H1 (cell line): ENCODE measurements at regions not wholly inside any gene's neighbourhood (a gene's known extent, or its start where the extent isn't known, plus 50 kb on each side); places are given as distances from the start of the nearest gene placed in this dataset.

Source experiments
- CTCF ChIA-PET: fragments of 300-600 bp; sonication (Branson Sonifier 250); formaldehyde crosslinking; loops from one replicate; lab custom pipeline; 2021; ENCODE audit not compliant: partially characterized antibody; lab: Charles Lee
- POLR2A ChIA-PET: fragments of 300-600 bp; sonication (Branson Sonifier 250); formaldehyde crosslinking; loops from one replicate; lab custom pipeline; 2021; ENCODE audit warnings: inconsistent platforms; ENCODE audit not compliant: partially characterized antibody; lab: Charles Lee
- DNase-seq, 2 experiments: peaks; one replicate each; pipeline versions ENCODE4 v3.0.0 to v3.0.0-alpha.2; 2010 to 2022; ENCODE audit warnings: low spot score in 2 of 2, low read depth in 1 of 2, mixed read lengths in 1 of 2
- FAIRE-seq: peaks from 2 replicates; lab custom pipeline; 2011; peaks lifted over from hg19 to GRCh38; lab: Jason Lieb, UNC
- H2AFZ ChIP-seq: 2 replicates; pipeline ENCODE4 v1.8.1; 2012; ENCODE audit warnings: low read length, inconsistent platforms
- H2AK5ac ChIP-seq: 2 replicates; pipeline ENCODE4 v1.6.1; 2013; ENCODE audit warnings: low read depth, low read length
- H2BK120ac ChIP-seq: replicated peaks from 2 replicates; pipeline ENCODE3; 2013; ENCODE audit warnings: low read depth, low read length, inconsistent platforms
- H2BK12ac ChIP-seq: 2 replicates; pipeline ENCODE4 v1.6.1; 2013; ENCODE audit warnings: low read depth, low read length
- H2BK15ac ChIP-seq: 2 replicates; pipeline ENCODE4 v1.6.1; 2013; ENCODE audit warnings: low read length
- H2BK20ac ChIP-seq: 2 replicates; pipeline ENCODE4 v1.6.1; 2013; ENCODE audit warnings: low read length
- H2BK5ac ChIP-seq: 2 replicates; pipeline ENCODE4 v1.6.1; 2013; ENCODE audit warnings: low read depth, low read length
- H3K14ac ChIP-seq: 2 replicates; pipeline ENCODE4 v1.6.1; 2013; ENCODE audit warnings: inconsistent platforms; ENCODE audit not compliant: insufficient read length
- H3K18ac ChIP-seq: 2 replicates; pipeline ENCODE4 v1.6.1; 2013; ENCODE audit warnings: low read length; ENCODE audit errors: extremely low read depth
- H3K23ac ChIP-seq: 2 replicates; pipeline ENCODE4 v1.6.1; 2013; ENCODE audit warnings: inconsistent platforms; ENCODE audit not compliant: insufficient read length
- H3K23me2 ChIP-seq: 2 replicates; pipeline ENCODE4 v1.6.1; 2013; ENCODE audit warnings: low read depth, low read length
- H3K27ac ChIP-seq: 2 replicates; pipeline ENCODE4 v1.6.1; 2011; ENCODE audit warnings: low read depth, low read length, inconsistent platforms
- H3K27me3 ChIP-seq, 4 experiments: replicated peaks in 1 of 4; 1 replicate in 1 of 4; 2 replicates in 3 of 4; pipeline versions ENCODE4 v1.6.1 to v1.8.1; 2011 to 2013; ENCODE audit warnings: low read length in 3 of 4, mild to moderate bottlenecking in 3 of 4, inconsistent platforms in 2 of 4, mixed read lengths in 2 of 4, moderate library complexity in 1 of 4; ENCODE audit not compliant: control insufficient read depth in 3 of 4, insufficient read depth in 3 of 4; ENCODE audit errors: extremely low read depth in 1 of 4
- H3K36me3 ChIP-seq, 4 experiments: 2 replicates each; pipeline versions ENCODE4 v1.6.1 to v1.8.1; 2011 to 2013; ENCODE audit warnings: mild to moderate bottlenecking in 4 of 4, low read length in 3 of 4, moderate library complexity in 2 of 4, control low read depth in 1 of 4, inconsistent platforms in 1 of 4; ENCODE audit not compliant: insufficient read depth in 4 of 4, control insufficient read depth in 2 of 4
- H3K4ac ChIP-seq: replicated peaks from 2 replicates; pipeline ENCODE3; 2013; ENCODE audit warnings: low read length, low read depth, mixed read lengths, inconsistent platforms; ENCODE audit not compliant: insufficient read length
- H3K4me1 ChIP-seq, 4 experiments: replicated peaks in 1 of 4; 1 replicate in 1 of 4; 2 replicates in 3 of 4; pipeline versions ENCODE4 v1.6.1 to v1.8.1; 2011 to 2013; ENCODE audit warnings: low read length in 3 of 4, inconsistent platforms in 2 of 4, mixed read lengths in 1 of 4; ENCODE audit not compliant: insufficient read depth in 4 of 4, control insufficient read depth in 3 of 4
- H3K4me2 ChIP-seq, 2 experiments: 2 replicates each; pipeline versions ENCODE4 v1.6.1 to v1.8.1; 2011 to 2013; ENCODE audit warnings: low read depth in 2 of 2, low read length in 2 of 2, control low read depth in 1 of 2, inconsistent platforms in 1 of 2, mild to moderate bottlenecking in 1 of 2; ENCODE audit not compliant: insufficient read depth in 1 of 2
- H3K4me3 ChIP-seq, 4 experiments: fragments of 200-600, 300-600 bp in 1 of 4; sonication (generic), shearing (Covaris generic), sonication (Bioruptor Twin) in 1 of 4; 2 replicates each; pipeline versions ENCODE4 v1.5.1 to v1.8.1; 2011 to 2016; ENCODE audit warnings: low read length in 4 of 4, low read depth in 3 of 4, control low read depth in 2 of 4, inconsistent platforms in 2 of 4, mild to moderate bottlenecking in 2 of 4, mixed read lengths in 1 of 4, moderate library complexity in 1 of 4; ENCODE audit not compliant: insufficient read depth in 2 of 4; ENCODE audit errors: extremely low read depth in 1 of 4
- H3K56ac ChIP-seq: replicated peaks from 2 replicates; pipeline ENCODE3; 2013; ENCODE audit warnings: low read depth, mild to moderate bottlenecking, mixed read lengths, low read length, inconsistent platforms; ENCODE audit not compliant: insufficient read length
- H3K79me1 ChIP-seq: 2 replicates; pipeline ENCODE4 v1.6.1; 2013; ENCODE audit warnings: low read depth, low read length, control low read depth
- H3K79me2 ChIP-seq, 2 experiments: 2 replicates each; pipeline versions ENCODE4 v1.6.1 to v1.8.1; 2012 to 2013; ENCODE audit warnings: low read length in 2 of 2, mild to moderate bottlenecking in 2 of 2, inconsistent platforms in 1 of 2; ENCODE audit not compliant: insufficient read depth in 2 of 2, control insufficient read depth in 1 of 2
- H3K9ac ChIP-seq, 4 experiments: replicated peaks in 1 of 4; 1 replicate in 1 of 4; 2 replicates in 3 of 4; pipeline versions ENCODE4 v1.6.1 to v1.8.1; 2011 to 2013; ENCODE audit warnings: low read depth in 3 of 4, low read length in 3 of 4, control low read depth in 2 of 4, mild to moderate bottlenecking in 2 of 4, moderate library complexity in 2 of 4, inconsistent platforms in 1 of 4; ENCODE audit errors: extremely low read depth in 1 of 4
- H3K9me3 ChIP-seq, 2 experiments: 2 replicates each; pipeline versions ENCODE4 v1.6.1 to v1.8.1; 2012 to 2013; ENCODE audit warnings: mild to moderate bottlenecking in 2 of 2, moderate library complexity in 2 of 2, control low read depth in 1 of 2, inconsistent platforms in 1 of 2, low read depth in 1 of 2, low read length in 1 of 2, mixed read lengths in 1 of 2; ENCODE audit not compliant: insufficient read depth in 2 of 2
- H4K20me1 ChIP-seq, 2 experiments: replicated peaks in 1 of 2; 2 replicates each; pipeline versions ENCODE3 to v1.8.1; 2011 to 2013; ENCODE audit warnings: inconsistent platforms in 2 of 2, low read length in 2 of 2, mild to moderate bottlenecking in 1 of 2; ENCODE audit not compliant: insufficient read depth in 2 of 2, control insufficient read depth in 1 of 2
- H4K5ac ChIP-seq: 2 replicates; pipeline ENCODE4 v1.6.1; 2013; ENCODE audit warnings: low read length, low read depth, mixed read lengths, inconsistent platforms; ENCODE audit not compliant: insufficient read length
- H4K8ac ChIP-seq: 2 replicates; pipeline ENCODE4 v1.8.0; 2013; ENCODE audit warnings: mild to moderate bottlenecking, moderate library complexity, low read length, inconsistent platforms; ENCODE audit not compliant: insufficient read depth; ENCODE audit errors: extremely low read depth
- H4K91ac ChIP-seq: replicated peaks from 2 replicates; pipeline ENCODE3; 2013; ENCODE audit warnings: low read length, mixed read lengths, inconsistent platforms; ENCODE audit not compliant: insufficient read length
- EZH2 ChIP-seq: fragments of 200-600 bp; sonication (generic); IDR thresholded peaks from 2 replicates; pipeline ENCODE4 v1.7.1; 2012; ENCODE audit warnings: low read depth, mild to moderate bottlenecking, moderate library complexity, low read length, inconsistent platforms; ENCODE audit not compliant: severe bottlenecking
- GTF2F1 ChIP-seq: IDR thresholded peaks from 2 replicates; pipeline ENCODE4 v1.6.1; 2012; ENCODE audit warnings: low read depth, low read length, improper control_type of control experiment, borderline replicate concordance
- HDAC2 ChIP-seq, 2 experiments: fragments of 300-600 bp in 1 of 2; sonication (generic) in 1 of 2; IDR thresholded peaks; 2 replicates each; pipeline ENCODE4 v1.6.1; 2011 to 2012; ENCODE audit warnings: low read depth in 2 of 2, low read length in 2 of 2, mild to moderate bottlenecking in 2 of 2, moderate library complexity in 2 of 2, borderline replicate concordance in 1 of 2, inconsistent platforms in 1 of 2
- HDAC6 ChIP-seq: IDR thresholded peaks from one replicate; pipeline ENCODE4 v1.7.1; 2012; ENCODE audit warnings: low read depth, mild to moderate bottlenecking, inconsistent platforms, low read length, moderate library complexity
- KDM5A ChIP-seq: fragments of 200-600 bp; IDR thresholded peaks from 2 replicates; pipeline ENCODE4 v1.7.1; 2012; ENCODE audit warnings: mild to moderate bottlenecking, low read length, inconsistent platforms, mixed read lengths
- MAX ChIP-seq: IDR thresholded peaks from 2 replicates; pipeline ENCODE4 v1.6.1; 2012; ENCODE audit warnings: inconsistent platforms
- POLR2A ChIP-seq, 2 experiments: IDR thresholded peaks; 1 replicate in 1 of 2; 2 replicates in 1 of 2; pipeline ENCODE4 v1.6.1; 2011; ENCODE audit warnings: low read depth in 2 of 2, low read length in 2 of 2, mild to moderate bottlenecking in 2 of 2; ENCODE audit errors: control extremely low read depth in 1 of 2
- POU5F1 ChIP-seq: IDR thresholded peaks from 2 replicates; pipeline ENCODE4 v1.6.1; 2011; ENCODE audit warnings: low read depth, mild to moderate bottlenecking, low read length, moderate library complexity
- SIN3A ChIP-seq, 2 experiments: IDR thresholded peaks in 1 of 2; conservative IDR thresholded peaks in 1 of 2; 2 replicates each; pipeline ENCODE4 v1.6.1; 2011 to 2012; ENCODE audit warnings: low read length in 2 of 2, improper control_type of control experiment in 1 of 2, low read depth in 1 of 2, mild to moderate bottlenecking in 1 of 2
- SRF ChIP-seq: IDR thresholded peaks from 2 replicates; pipeline ENCODE4 v1.6.1; 2011; ENCODE audit warnings: mild to moderate bottlenecking, low read depth, low read length, moderate library complexity
- TEAD4 ChIP-seq: IDR thresholded peaks from 2 replicates; pipeline ENCODE4 v1.6.1; 2012; ENCODE audit warnings: low read depth, low read length, inconsistent platforms, mixed read lengths
- WGBS, 2 experiments: shearing (Covaris generic) in 1 of 2; methylation state at CpG; one replicate each; pipeline versions ENCODE4 v1.1.6 to v1.1.7; 2013 to 2015; ENCODE audit warnings: low lambda C conversion rate in 2 of 2, mixed read lengths in 2 of 2, inconsistent platforms in 1 of 2, low coverage in 1 of 2, missing lambda C conversion rate in 1 of 2; ENCODE audit not compliant: insufficient replicate concordance in 2 of 2, insufficient coverage in 1 of 2, insufficient read length in 1 of 2; ENCODE audit errors: extremely low coverage in 1 of 2, missing lambda C conversion rate in 1 of 2; 5-methylcytosine and 5-hydroxymethylcytosine counted together

GRCh38 chrX:40156470-40157227, 58.9 kb upstream of the BCOR start:
- H3K36me3 ChIP-seq, result no peaks in the 10 kb centered on the region
- peak overlapping the region; percentile 71; the same call in 1 of the 2 replicates for H3K27ac ChIP-seq
- peak overlapping the region; percentile 54 to 86 (median 62); a peak in 7 of 8 replicates for H3K4me3 ChIP-seq
- peak overlapping the region in 3 of 4 experiments; percentile 54 to 74 (median 68); a peak in 6 of 7 replicates for H3K9ac ChIP-seq
- no peak overlapping the region for H2AFZ ChIP-seq
- peak overlapping the region; percentile 93 for H2AK5ac ChIP-seq
- no peaks in the 10 kb centered on the region for H3K79me1 ChIP-seq
- peak overlapping the region; percentile 98 for H2BK5ac ChIP-seq
- FAIRE-seq (no peak), DNase-seq (peak in 1 of 2 experiments; percentile 62)
- no peaks in the 10 kb centered on the region for H4K20me1 ChIP-seq
- H4K91ac ChIP-seq, result peak overlapping the region; percentile 99
- H3K4me1 ChIP-seq, result peaks cover 0 to 7% (median 2%) of the 10 kb centered on the region in 4 experiments; a peak in 5 of 7 replicates
- peak overlapping the region; percentile 93 for H3K18ac ChIP-seq
- no peak overlapping the region for H3K14ac ChIP-seq
- peaks cover 30% of the 10 kb centered on the region; the same call in 1 of the 2 replicates for H3K23me2 ChIP-seq
- peak overlapping the region; percentile 96 for H2BK12ac ChIP-seq
- WGBS, 2 experiments, result 3% methylated on average over 19 of the region's 41 CpGs; no CpG with 5 or more reads in 1 of the 2 experiments
- POLR2A ChIA-PET, result interaction anchor here (0.8 to 20.0 kb wide), 13 partner anchors 9 to 150 kb away, joined by 3 to 509 read pairs (median 5); partner anchors contain the start of gene BCOR
- peak overlapping the region; percentile 98 for H3K4ac ChIP-seq
- H3K56ac ChIP-seq, result peak overlapping the region; percentile 61
- no peak overlapping the region for H3K23ac ChIP-seq
- peak overlapping the region; percentile 90 for H4K8ac ChIP-seq
- H2BK120ac ChIP-seq, result peak overlapping the region; percentile 60
- H4K5ac ChIP-seq, result peak overlapping the region; percentile 71
- no peaks in the 10 kb centered on the region for H3K9me3 ChIP-seq
- CTCF ChIA-PET, result interaction anchor here (0.6 to 1.6 kb wide), 7 partner anchors 10 to 110 kb away, joined by 3 to 5 read pairs (median 4); no protein-coding TSS in a partner anchor
- peaks cover 0 to 7% (median 4%) of the 10 kb centered on the region in 4 experiments; a peak in 5 of 7 replicates for H3K27me3 ChIP-seq
- no peak overlapping the region for H2BK15ac ChIP-seq
- H3K4me2 ChIP-seq, result peak overlapping the region; percentile 84 to 92
- no peaks in the 10 kb centered on the region; a peak in 1 of 4 replicates for H3K79me2 ChIP-seq
- H2BK20ac ChIP-seq, result peak overlapping the region; percentile 66
- TF ChIP-seq POLR2A (IDR thresholded peaks at IDR 0.05; ENCODE audit: control extremely low read depth in 1 of 2, low read depth in 2 of 2, low read length in 2 of 2) (peak in 1 of 2 experiments; percentile 45; a peak in 1 of 3 replicates), POU5F1 (no peak), HDAC6 (no peak), GTF2F1 (no peak), KDM5A (no peak), TEAD4 (no peak), EZH2 (no peak), MAX (0 out of 2 replicates have a peak, but pooled peaks have one; percentile 31), SIN3A (conservative IDR thresholded peaks at IDR 0.05 in 1 of 2, IDR thresholded peaks at IDR 0.05 in 1 of 2; ENCODE audit: low read depth in 1 of 2, low read length in 2 of 2) (no peak), SRF (no peak), HDAC2 (IDR thresholded peaks at IDR 0.05; ENCODE audit: borderline replicate concordance in 1 of 2, low read depth in 2 of 2, low read length in 2 of 2) (0 out of 4 replicates have a peak, but pooled peaks of 1 of the 2 experiments have one; percentile 12)
